GM12878 (cell line): ENCODE measurements at regions not wholly inside any gene's neighbourhood (a gene's known extent, or its start where the extent isn't known, plus 50 kb on each side); places are given as distances from the start of the nearest gene placed in this dataset.

Experiments used
- HCFC1 ChIP-seq: fragments of 150-350 bp; IDR thresholded peaks from 2 replicates; pipeline ENCODE4 v1.6.1; 2014; ENCODE audit warnings: low read length
- HDAC6 ChIP-seq: fragments of 200-600 bp; sonication (generic); IDR thresholded peaks from one replicate; pipeline ENCODE4 v1.8.0; 2017; ENCODE audit warnings: antibody characterized with exemption; ENCODE audit not compliant: unreplicated experiment
- IRF3 ChIP-seq: fragments of 450-650 bp; IDR thresholded peaks from 2 replicates; pipeline ENCODE4 v1.6.1; 2014; ENCODE audit warnings: mild to moderate bottlenecking
- NFIC ChIP-seq: IDR thresholded peaks from 2 replicates; pipeline ENCODE4 v1.6.1; 2012; ENCODE audit warnings: low read depth, mild to moderate bottlenecking, inconsistent platforms, low read length, moderate library complexity
- NFYB ChIP-seq: IDR thresholded peaks from 2 replicates; pipeline ENCODE4 v1.6.1; 2011; ENCODE audit warnings: low read depth, mild to moderate bottlenecking, low read length, improper control_type of control experiment, moderate library complexity; ENCODE audit not compliant: insufficient read depth
- REST ChIP-seq: IDR thresholded peaks from 2 replicates; pipeline ENCODE4 v1.6.1; 2012; ENCODE audit warnings: mild to moderate bottlenecking, low read depth, low read length
- SMAD1 ChIP-seq: fragments of 450-650 bp; IDR thresholded peaks from 2 replicates; pipeline ENCODE4 v1.6.1; 2018; ENCODE audit warnings: mild to moderate bottlenecking, low read depth; ENCODE audit not compliant: partially characterized antibody
- SUPT20H ChIP-seq: IDR thresholded peaks from 2 replicates; pipeline ENCODE4 v1.6.1; 2011; ENCODE audit warnings: low read depth, mild to moderate bottlenecking, low read length, moderate library complexity, borderline replicate concordance; ENCODE audit not compliant: control insufficient read depth
- TF ChIP-seq, protein P1 (sequence below): fragments of 450-650 bp; IDR thresholded peaks from 2 replicates; pipeline ENCODE4 v1.6.1; 2017; ENCODE audit warnings: mild to moderate bottlenecking, moderate library complexity
- TF ChIP-seq, protein P2 (sequence below): fragments of 450-650 bp; conservative IDR thresholded peaks from 2 replicates; pipeline ENCODE4 v1.6.1; 2017; ENCODE audit warnings: mild to moderate bottlenecking, moderate library complexity
- TF ChIP-seq, protein P3 (sequence below): fragments of 150-350 bp; IDR thresholded peaks from 2 replicates; pipeline ENCODE4 v1.6.1; 2016; ENCODE audit warnings: low read depth, low read length

DNA sequence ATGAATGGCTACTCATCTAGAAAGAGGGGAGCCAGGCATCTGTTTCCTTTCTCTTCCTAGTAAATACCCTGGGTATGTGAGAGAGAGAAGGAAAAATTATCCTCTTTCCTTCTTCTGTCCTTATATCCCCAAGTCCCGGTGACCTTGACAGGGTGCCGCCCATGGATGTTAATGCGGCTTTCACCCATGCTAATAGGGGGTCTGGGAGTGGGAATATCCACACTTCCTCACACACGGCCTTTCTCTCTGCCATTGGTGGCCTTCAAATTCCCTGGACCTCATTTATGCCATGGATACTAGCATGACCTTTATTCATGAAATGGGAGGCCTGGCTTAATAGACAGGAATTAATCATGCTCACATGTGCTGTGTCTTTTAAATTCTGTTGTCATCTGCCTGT is 159.0 kb upstream of the NOX3 start (continued):
- TF ChIP-seq, protein P1, sequence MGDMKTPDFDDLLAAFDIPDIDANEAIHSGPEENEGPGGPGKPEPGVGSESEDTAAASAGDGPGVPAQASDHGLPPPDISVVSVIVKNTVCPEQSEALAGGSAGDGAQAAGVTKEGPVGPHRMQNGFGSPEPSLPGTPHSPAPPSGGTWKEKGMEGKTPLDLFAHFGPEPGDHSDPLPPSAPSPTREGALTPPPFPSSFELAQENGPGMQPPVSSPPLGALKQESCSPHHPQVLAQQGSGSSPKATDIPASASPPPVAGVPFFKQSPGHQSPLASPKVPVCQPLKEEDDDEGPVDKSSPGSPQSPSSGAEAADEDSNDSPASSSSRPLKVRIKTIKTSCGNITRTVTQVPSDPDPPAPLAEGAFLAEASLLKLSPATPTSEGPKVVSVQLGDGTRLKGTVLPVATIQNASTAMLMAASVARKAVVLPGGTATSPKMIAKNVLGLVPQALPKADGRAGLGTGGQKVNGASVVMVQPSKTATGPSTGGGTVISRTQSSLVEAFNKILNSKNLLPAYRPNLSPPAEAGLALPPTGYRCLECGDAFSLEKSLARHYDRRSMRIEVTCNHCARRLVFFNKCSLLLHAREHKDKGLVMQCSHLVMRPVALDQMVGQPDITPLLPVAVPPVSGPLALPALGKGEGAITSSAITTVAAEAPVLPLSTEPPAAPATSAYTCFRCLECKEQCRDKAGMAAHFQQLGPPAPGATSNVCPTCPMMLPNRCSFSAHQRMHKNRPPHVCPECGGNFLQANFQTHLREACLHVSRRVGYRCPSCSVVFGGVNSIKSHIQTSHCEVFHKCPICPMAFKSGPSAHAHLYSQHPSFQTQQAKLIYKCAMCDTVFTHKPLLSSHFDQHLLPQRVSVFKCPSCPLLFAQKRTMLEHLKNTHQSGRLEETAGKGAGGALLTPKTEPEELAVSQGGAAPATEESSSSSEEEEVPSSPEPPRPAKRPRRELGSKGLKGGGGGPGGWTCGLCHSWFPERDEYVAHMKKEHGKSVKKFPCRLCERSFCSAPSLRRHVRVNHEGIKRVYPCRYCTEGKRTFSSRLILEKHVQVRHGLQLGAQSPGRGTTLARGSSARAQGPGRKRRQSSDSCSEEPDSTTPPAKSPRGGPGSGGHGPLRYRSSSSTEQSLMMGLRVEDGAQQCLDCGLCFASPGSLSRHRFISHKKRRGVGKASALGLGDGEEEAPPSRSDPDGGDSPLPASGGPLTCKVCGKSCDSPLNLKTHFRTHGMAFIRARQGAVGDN: no peak
- no peak for TF ChIP-seq NFIC
- no peak for TF ChIP-seq REST
- no peak for TF ChIP-seq HCFC1
- TF ChIP-seq HDAC6: no peak
- TF ChIP-seq SUPT20H: no peak
- TF ChIP-seq IRF3: no peak
- TF ChIP-seq, protein P2, sequence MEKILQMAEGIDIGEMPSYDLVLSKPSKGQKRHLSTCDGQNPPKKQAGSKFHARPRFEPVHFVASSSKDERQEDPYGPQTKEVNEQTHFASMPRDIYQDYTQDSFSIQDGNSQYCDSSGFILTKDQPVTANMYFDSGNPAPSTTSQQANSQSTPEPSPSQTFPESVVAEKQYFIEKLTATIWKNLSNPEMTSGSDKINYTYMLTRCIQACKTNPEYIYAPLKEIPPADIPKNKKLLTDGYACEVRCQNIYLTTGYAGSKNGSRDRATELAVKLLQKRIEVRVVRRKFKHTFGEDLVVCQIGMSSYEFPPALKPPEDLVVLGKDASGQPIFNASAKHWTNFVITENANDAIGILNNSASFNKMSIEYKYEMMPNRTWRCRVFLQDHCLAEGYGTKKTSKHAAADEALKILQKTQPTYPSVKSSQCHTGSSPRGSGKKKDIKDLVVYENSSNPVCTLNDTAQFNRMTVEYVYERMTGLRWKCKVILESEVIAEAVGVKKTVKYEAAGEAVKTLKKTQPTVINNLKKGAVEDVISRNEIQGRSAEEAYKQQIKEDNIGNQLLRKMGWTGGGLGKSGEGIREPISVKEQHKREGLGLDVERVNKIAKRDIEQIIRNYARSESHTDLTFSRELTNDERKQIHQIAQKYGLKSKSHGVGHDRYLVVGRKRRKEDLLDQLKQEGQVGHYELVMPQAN: no peak
- no peak for TF ChIP-seq SMAD1
- no peak for TF ChIP-seq NFYB
- TF ChIP-seq, protein P3, sequence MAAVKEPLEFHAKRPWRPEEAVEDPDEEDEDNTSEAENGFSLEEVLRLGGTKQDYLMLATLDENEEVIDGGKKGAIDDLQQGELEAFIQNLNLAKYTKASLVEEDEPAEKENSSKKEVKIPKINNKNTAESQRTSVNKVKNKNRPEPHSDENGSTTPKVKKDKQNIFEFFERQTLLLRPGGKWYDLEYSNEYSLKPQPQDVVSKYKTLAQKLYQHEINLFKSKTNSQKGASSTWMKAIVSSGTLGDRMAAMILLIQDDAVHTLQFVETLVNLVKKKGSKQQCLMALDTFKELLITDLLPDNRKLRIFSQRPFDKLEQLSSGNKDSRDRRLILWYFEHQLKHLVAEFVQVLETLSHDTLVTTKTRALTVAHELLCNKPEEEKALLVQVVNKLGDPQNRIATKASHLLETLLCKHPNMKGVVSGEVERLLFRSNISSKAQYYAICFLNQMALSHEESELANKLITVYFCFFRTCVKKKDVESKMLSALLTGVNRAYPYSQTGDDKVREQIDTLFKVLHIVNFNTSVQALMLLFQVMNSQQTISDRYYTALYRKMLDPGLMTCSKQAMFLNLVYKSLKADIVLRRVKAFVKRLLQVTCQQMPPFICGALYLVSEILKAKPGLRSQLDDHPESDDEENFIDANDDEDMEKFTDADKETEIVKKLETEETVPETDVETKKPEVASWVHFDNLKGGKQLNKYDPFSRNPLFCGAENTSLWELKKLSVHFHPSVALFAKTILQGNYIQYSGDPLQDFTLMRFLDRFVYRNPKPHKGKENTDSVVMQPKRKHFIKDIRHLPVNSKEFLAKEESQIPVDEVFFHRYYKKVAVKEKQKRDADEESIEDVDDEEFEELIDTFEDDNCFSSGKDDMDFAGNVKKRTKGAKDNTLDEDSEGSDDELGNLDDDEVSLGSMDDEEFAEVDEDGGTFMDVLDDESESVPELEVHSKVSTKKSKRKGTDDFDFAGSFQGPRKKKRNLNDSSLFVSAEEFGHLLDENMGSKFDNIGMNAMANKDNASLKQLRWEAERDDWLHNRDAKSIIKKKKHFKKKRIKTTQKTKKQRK: no peak
